ENCODE measurements at regions not wholly inside any gene's neighbourhood (a gene's known extent, or its start where the extent isn't known, plus 50 kb on each side); places are given as distances from the start of the nearest gene placed in this dataset.

DNA sequence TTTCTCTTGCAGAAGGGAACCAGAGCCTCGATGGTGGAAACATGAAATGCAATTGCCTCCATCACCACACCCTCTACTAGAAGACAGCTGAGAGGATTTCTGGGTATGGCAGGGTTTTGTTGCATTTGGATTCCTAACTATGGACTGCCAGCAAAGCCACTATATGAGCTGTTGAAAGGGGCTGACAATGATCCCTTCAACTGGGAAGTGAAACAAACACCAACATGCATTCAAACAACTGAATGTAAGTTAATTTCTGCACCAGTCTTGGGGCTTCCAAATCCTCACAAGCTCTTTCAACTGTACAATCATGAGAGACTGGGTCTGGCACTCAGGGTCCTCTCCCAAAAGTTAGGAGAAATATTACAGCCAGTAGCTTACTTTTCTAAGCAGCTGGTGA lies 116.7 kb upstream of the PLCL2 start:
- no peaks in the 10 kb centered on the region for H3K9me3 ChIP-seq (ENCODE audit: control insufficient read depth in 1 of 2, insufficient read depth in 1 of 2, low read depth in 1 of 2, low read length in 2 of 2)
- no peaks in the 10 kb centered on the region for H3K79me2 ChIP-seq (ENCODE audit: insufficient read depth, low read length)
- no TSS peak for BruUV-seq (replicated peaks)
- no peak overlapping the region for H2AFZ ChIP-seq (ENCODE audit: low read depth, low read length, poor library complexity, severe bottlenecking)
- H3K36me3 ChIP-seq (ENCODE audit: control insufficient read depth in 1 of 2, insufficient read depth in 2 of 2, low read length in 2 of 2): no peaks in the 10 kb centered on the region
- POLR2A ChIA-PET: no interaction called here
- H3K4me2 ChIP-seq (ENCODE audit: low read length): no peak overlapping the region
- no peak overlapping the region for H3K9ac ChIP-seq (ENCODE audit: low read length)
- TF ChIP-seq SRF (IDR thresholded peaks at IDR 0.05; ENCODE audit: low read depth) (no peak), POLR2AphosphoS5 (IDR thresholded peaks at IDR 0.05; ENCODE audit: low read depth, low read length) (no peak), RAD21 (IDR thresholded peaks at IDR 0.05; ENCODE audit: low read depth) (no peak), POLR2A (IDR thresholded peaks at IDR 0.05; ENCODE audit: borderline replicate concordance, extremely low read depth, insufficient read depth, insufficient read length) (no peak), SP1 (IDR thresholded peaks at IDR 0.05; ENCODE audit: low read depth) (no peak), TCF7L2 (IDR thresholded peaks at IDR 0.05; ENCODE audit: borderline replicate concordance, extremely low read depth, insufficient read depth, insufficient read length) (no peak), SIN3A (IDR thresholded peaks at IDR 0.05; ENCODE audit: low read depth) (no peak), CBX3 (IDR thresholded peaks at IDR 0.05; ENCODE audit: low read depth) (no peak), FOSL1 (IDR thresholded peaks at IDR 0.05; ENCODE audit: low read depth) (no peak), EGR1 (IDR thresholded peaks at IDR 0.05; ENCODE audit: low read depth) (no peak), JUND (IDR thresholded peaks at IDR 0.05) (no peak)
- TF ChIP-seq, protein P1, sequence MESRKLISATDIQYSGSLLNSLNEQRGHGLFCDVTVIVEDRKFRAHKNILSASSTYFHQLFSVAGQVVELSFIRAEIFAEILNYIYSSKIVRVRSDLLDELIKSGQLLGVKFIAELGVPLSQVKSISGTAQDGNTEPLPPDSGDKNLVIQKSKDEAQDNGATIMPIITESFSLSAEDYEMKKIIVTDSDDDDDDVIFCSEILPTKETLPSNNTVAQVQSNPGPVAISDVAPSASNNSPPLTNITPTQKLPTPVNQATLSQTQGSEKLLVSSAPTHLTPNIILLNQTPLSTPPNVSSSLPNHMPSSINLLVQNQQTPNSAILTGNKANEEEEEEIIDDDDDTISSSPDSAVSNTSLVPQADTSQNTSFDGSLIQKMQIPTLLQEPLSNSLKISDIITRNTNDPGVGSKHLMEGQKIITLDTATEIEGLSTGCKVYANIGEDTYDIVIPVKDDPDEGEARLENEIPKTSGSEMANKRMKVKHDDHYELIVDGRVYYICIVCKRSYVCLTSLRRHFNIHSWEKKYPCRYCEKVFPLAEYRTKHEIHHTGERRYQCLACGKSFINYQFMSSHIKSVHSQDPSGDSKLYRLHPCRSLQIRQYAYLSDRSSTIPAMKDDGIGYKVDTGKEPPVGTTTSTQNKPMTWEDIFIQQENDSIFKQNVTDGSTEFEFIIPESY (IDR thresholded peaks at IDR 0.05; ENCODE audit: extremely low read depth, insufficient replicate concordance, low read length): no peak
- TF ChIP-seq, protein P2, sequence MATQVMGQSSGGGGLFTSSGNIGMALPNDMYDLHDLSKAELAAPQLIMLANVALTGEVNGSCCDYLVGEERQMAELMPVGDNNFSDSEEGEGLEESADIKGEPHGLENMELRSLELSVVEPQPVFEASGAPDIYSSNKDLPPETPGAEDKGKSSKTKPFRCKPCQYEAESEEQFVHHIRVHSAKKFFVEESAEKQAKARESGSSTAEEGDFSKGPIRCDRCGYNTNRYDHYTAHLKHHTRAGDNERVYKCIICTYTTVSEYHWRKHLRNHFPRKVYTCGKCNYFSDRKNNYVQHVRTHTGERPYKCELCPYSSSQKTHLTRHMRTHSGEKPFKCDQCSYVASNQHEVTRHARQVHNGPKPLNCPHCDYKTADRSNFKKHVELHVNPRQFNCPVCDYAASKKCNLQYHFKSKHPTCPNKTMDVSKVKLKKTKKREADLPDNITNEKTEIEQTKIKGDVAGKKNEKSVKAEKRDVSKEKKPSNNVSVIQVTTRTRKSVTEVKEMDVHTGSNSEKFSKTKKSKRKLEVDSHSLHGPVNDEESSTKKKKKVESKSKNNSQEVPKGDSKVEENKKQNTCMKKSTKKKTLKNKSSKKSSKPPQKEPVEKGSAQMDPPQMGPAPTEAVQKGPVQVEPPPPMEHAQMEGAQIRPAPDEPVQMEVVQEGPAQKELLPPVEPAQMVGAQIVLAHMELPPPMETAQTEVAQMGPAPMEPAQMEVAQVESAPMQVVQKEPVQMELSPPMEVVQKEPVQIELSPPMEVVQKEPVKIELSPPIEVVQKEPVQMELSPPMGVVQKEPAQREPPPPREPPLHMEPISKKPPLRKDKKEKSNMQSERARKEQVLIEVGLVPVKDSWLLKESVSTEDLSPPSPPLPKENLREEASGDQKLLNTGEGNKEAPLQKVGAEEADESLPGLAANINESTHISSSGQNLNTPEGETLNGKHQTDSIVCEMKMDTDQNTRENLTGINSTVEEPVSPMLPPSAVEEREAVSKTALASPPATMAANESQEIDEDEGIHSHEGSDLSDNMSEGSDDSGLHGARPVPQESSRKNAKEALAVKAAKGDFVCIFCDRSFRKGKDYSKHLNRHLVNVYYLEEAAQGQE (IDR thresholded peaks at IDR 0.05; ENCODE audit: low read depth): no peak
- TF ChIP-seq, protein P3, sequence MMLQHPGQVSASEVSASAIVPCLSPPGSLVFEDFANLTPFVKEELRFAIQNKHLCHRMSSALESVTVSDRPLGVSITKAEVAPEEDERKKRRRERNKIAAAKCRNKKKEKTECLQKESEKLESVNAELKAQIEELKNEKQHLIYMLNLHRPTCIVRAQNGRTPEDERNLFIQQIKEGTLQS (IDR thresholded peaks at IDR 0.05): no peak
- TF ChIP-seq, protein P4, sequence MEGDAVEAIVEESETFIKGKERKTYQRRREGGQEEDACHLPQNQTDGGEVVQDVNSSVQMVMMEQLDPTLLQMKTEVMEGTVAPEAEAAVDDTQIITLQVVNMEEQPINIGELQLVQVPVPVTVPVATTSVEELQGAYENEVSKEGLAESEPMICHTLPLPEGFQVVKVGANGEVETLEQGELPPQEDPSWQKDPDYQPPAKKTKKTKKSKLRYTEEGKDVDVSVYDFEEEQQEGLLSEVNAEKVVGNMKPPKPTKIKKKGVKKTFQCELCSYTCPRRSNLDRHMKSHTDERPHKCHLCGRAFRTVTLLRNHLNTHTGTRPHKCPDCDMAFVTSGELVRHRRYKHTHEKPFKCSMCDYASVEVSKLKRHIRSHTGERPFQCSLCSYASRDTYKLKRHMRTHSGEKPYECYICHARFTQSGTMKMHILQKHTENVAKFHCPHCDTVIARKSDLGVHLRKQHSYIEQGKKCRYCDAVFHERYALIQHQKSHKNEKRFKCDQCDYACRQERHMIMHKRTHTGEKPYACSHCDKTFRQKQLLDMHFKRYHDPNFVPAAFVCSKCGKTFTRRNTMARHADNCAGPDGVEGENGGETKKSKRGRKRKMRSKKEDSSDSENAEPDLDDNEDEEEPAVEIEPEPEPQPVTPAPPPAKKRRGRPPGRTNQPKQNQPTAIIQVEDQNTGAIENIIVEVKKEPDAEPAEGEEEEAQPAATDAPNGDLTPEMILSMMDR (IDR thresholded peaks at IDR 0.05 in 2 of 3, conservative IDR thresholded peaks at IDR 0.05 in 1 of 3; ENCODE audit: borderline replicate concordance in 1 of 3, insufficient read depth in 1 of 3, low read depth in 2 of 3, low read length in 2 of 3): no peak
- RAD21 ChIA-PET (ENCODE audit: low non-redundant PET in 1 of 2, low total read pairs in 2 of 2, uncharacterized antibody in 2 of 2, unreplicated experiment in 2 of 2): no interaction called here
- ATAC-seq: no peak
- no peak overlapping the region for H3K27ac ChIP-seq (ENCODE audit: low read depth, low read length)
- H3K4me1 ChIP-seq (ENCODE audit: control insufficient read depth in 1 of 2, insufficient read depth in 2 of 2, low read length in 2 of 2): no peaks in the 10 kb centered on the region
- H3K27me3 ChIP-seq (ENCODE audit: insufficient read depth, low read length): no peaks in the 10 kb centered on the region
- H4K20me1 ChIP-seq (ENCODE audit: insufficient read depth): no peaks in the 10 kb centered on the region
- DNase-seq (ENCODE audit: low read depth, low spot score): no peak
- CTCF ChIA-PET: no interaction called here
- no peak overlapping the region for H3K4me3 ChIP-seq (replicated peaks in 1 of 2; ENCODE audit: low read depth in 1 of 2, low read length in 2 of 2)
- H3K9me2 ChIP-seq (ENCODE audit: insufficient read depth): no peaks in the 10 kb centered on the region
- intact Hi-C loops (cut with micrococcal nuclease): no loop called here

Data from HCT116 (cell line).